Neural progenitor cell (in vitro differentiated cells): ENCODE measurements at regions not wholly inside any gene's neighbourhood (a gene's known extent, or its start where the extent isn't known, plus 50 kb on each side); places are given as distances from the start of the nearest gene placed in this dataset.

Experiments
- DNase-seq: peaks from one replicate; pipeline ENCODE4 v3.0.0-alpha.2; 2016; ENCODE audit warnings: low spot score
- H2AFZ ChIP-seq: fragments of 200-600 bp; sonication (generic); replicated peaks from 2 replicates; pipeline ENCODE4 v1.6.1; 2016; ENCODE audit warnings: antibody characterized with exemption
- H3F3A ChIP-seq: fragments of 200-600 bp; sonication (generic); 2 replicates; pipeline ENCODE4 v1.6.1; 2016; ENCODE audit warnings: antibody characterized with exemption, low read depth
- H3K27ac ChIP-seq: fragments of 200-600 bp; sonication (generic); 2 replicates; pipeline ENCODE4 v1.5.1; 2016; ENCODE audit warnings: mild to moderate bottlenecking
- H3K27me3 ChIP-seq: fragments of 200-600 bp; sonication (generic); 2 replicates; pipeline ENCODE4 v1.6.1; 2016; ENCODE audit warnings: mild to moderate bottlenecking, moderate library complexity
- H3K36me3 ChIP-seq: fragments of 200-600 bp; sonication (generic); 2 replicates; pipeline ENCODE4 v1.5.1; 2016
- H3K4me1 ChIP-seq: fragments of 200-600 bp; sonication (generic); 2 replicates; pipeline ENCODE4 v1.6.1; 2016; ENCODE audit warnings: mixed run types
- H3K4me2 ChIP-seq: fragments of 200-600 bp; sonication (generic); 2 replicates; pipeline ENCODE4 v1.6.1; 2016
- H3K4me3 ChIP-seq: fragments of 200-600 bp; sonication (generic); 2 replicates; pipeline ENCODE4 v1.5.1; 2016
- H3K79me2 ChIP-seq: fragments of 200-600 bp; sonication (generic); 2 replicates; pipeline ENCODE4 v1.6.1; 2016; ENCODE audit warnings: low read depth
- H3K9ac ChIP-seq: fragments of 200-600 bp; sonication (generic); 2 replicates; pipeline ENCODE4 v1.6.1; 2016
- H3K9me3 ChIP-seq: fragments of 200-600 bp; sonication (generic); 2 replicates; pipeline ENCODE4 v1.5.1; 2016; ENCODE audit warnings: low read depth
- H4K20me1 ChIP-seq: fragments of 200-600 bp; sonication (generic); 2 replicates; pipeline ENCODE4 v1.6.1; 2016; ENCODE audit warnings: low read depth
- H3K27ac Mint-ChIP-seq: 3 replicates; pipeline ENCODE4 v1.8.0; 2021; ENCODE audit warnings: mixed read lengths
- H3K27me3 Mint-ChIP-seq: 2 replicates; pipeline ENCODE4 v1.8.0; 2022; ENCODE audit warnings: low read depth, mild to moderate bottlenecking, inconsistent platforms, moderate library complexity, mixed read lengths; ENCODE audit not compliant: insufficient read depth
- H3K36me3 Mint-ChIP-seq: 3 replicates; pipeline ENCODE4 v1.8.0; 2021; ENCODE audit warnings: mixed read lengths
- H3K4me1 Mint-ChIP-seq: 3 replicates; pipeline ENCODE4 v1.8.0; 2021; ENCODE audit warnings: mixed read lengths
- H3K4me3 Mint-ChIP-seq: 3 replicates; pipeline ENCODE4 v1.8.0; 2021; ENCODE audit warnings: mild to moderate bottlenecking, moderate library complexity, mixed read lengths
- H3K9me3 Mint-ChIP-seq: 3 replicates; pipeline ENCODE4 v1.8.0; 2020; ENCODE audit warnings: mixed read lengths
- CTCF ChIP-seq: fragments of 200-600 bp; sonication (generic); IDR thresholded peaks from 2 replicates; pipeline ENCODE4 v1.5.1; 2017; ENCODE audit warnings: antibody characterized with exemption, mild to moderate bottlenecking
- EZH2 ChIP-seq: fragments of 200-600 bp; sonication (generic); IDR thresholded peaks from 2 replicates; pipeline ENCODE4 v1.6.1; 2017; ENCODE audit warnings: antibody characterized with exemption, mild to moderate bottlenecking, moderate library complexity
- EZH2phosphoT487 ChIP-seq: fragments of 200-600 bp; sonication (generic); IDR thresholded peaks from 2 replicates; pipeline ENCODE4 v1.6.1; 2017; ENCODE audit warnings: antibody characterized with exemption

- no peak overlapping the region for H3K4me3 ChIP-seq
- Mint-ChIP-seq H3K36me3 (peaks cover 3% of the 10 kb centered on the region), H3K9me3 (no peaks in the 10 kb centered on the region), H3K4me3 (no peak overlapping the region), H3K27me3 (peaks cover 10% of the 10 kb centered on the region), H3K4me1 (peaks cover 50% of the 10 kb centered on the region), H3K27ac (peak overlapping the region; percentile 28)
- peaks cover 18% of the 10 kb centered on the region for H3K4me1 ChIP-seq
- no peak overlapping the region for H3K9ac ChIP-seq
- H4K20me1 ChIP-seq = no peaks in the 10 kb centered on the region
- H3K36me3 ChIP-seq = no peaks in the 10 kb centered on the region
- TF ChIP-seq EZH2 = no peak
- TF ChIP-seq EZH2phosphoT487 = no peak
- no peaks in the 10 kb centered on the region for H3K79me2 ChIP-seq
- no peaks in the 10 kb centered on the region for H3K27me3 ChIP-seq
- H3K27ac ChIP-seq = no peak overlapping the region
- no peak overlapping the region for H2AFZ ChIP-seq
- no peak overlapping the region for H3K4me2 ChIP-seq
- DNase-seq = no peak
- H3K9me3 ChIP-seq = no peaks in the 10 kb centered on the region
- peaks cover 3% of the 10 kb centered on the region for H3F3A ChIP-seq
Measured at GRCh38 chr18:61738488-61738887, 154.3 kb downstream of the RNF152 start.

DNA sequence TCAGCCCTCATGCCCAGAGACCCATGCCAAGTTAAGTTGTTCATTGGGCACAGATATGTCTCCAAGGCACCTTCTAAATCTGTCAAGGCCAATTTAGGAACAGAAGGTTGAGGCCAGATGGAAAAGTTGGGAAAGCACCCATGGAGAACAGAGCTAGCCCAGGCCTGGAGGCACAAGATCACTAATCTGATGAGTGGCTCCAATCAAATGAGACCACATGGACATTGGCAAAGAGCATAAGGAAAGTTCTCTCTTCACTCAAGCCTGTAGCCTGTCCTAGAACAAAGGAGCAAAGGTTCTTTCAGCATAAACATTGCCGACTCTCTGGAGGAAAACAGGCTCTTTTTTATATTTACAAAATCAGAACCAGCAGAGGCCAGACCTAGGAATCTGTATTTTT lies 154.8 kb downstream of the RNF152 start:
- Histone ChIP-seq H3K4me3 (no peak overlapping the region), H3K4me1 (peaks cover 18% of the 10 kb centered on the region), H3K27ac (no peak overlapping the region), H3K79me2 (no peaks in the 10 kb centered on the region), H3K9me3 (no peaks in the 10 kb centered on the region), H3K36me3 (no peaks in the 10 kb centered on the region), H3K9ac (no peak overlapping the region), H3K27me3 (no peaks in the 10 kb centered on the region), H2AFZ (no peak overlapping the region), H3K4me2 (no peak overlapping the region), H4K20me1 (no peaks in the 10 kb centered on the region), H3F3A (peaks cover 3% of the 10 kb centered on the region)
- no peak for TF ChIP-seq EZH2
- no peak for TF ChIP-seq EZH2phosphoT487
- TF ChIP-seq CTCF = no peak
- peaks cover 3% of the 10 kb centered on the region for H3K36me3 Mint-ChIP-seq
- DNase-seq = no peak
- H3K4me3 Mint-ChIP-seq = peak overlapping the region; percentile 43
- peaks cover 7% of the 10 kb centered on the region for H3K27me3 Mint-ChIP-seq
- no peak overlapping the region for H3K27ac Mint-ChIP-seq
- H3K9me3 Mint-ChIP-seq = no peaks in the 10 kb centered on the region
- peaks cover 52% of the 10 kb centered on the region for H3K4me1 Mint-ChIP-seq

- no peak for TF ChIP-seq CTCF
- TF ChIP-seq EZH2phosphoT487 = no peak
- TF ChIP-seq EZH2 = no peak
- Histone ChIP-seq H3K4me1 (peaks cover 18% of the 10 kb centered on the region), H4K20me1 (no peaks in the 10 kb centered on the region), H3K27me3 (no peaks in the 10 kb centered on the region), H2AFZ (no peak overlapping the region), H3K9ac (no peak overlapping the region), H3K4me2 (peak overlapping the region; percentile 8), H3K9me3 (no peaks in the 10 kb centered on the region), H3K36me3 (no peaks in the 10 kb centered on the region), H3K27ac (no peak overlapping the region), H3K79me2 (no peaks in the 10 kb centered on the region), H3K4me3 (no peak overlapping the region), H3F3A (peaks cover 3% of the 10 kb centered on the region)
- Mint-ChIP-seq H3K4me3 (no peak overlapping the region), H3K27ac (peak overlapping the region; percentile 81), H3K27me3 (peaks cover 7% of the 10 kb centered on the region), H3K9me3 (no peaks in the 10 kb centered on the region), H3K36me3 (peaks cover 3% of the 10 kb centered on the region), H3K4me1 (peaks cover 52% of the 10 kb centered on the region)
- no peak for DNase-seq
Measured at GRCh38 chr18:61736133-61736532, 156.7 kb downstream of the RNF152 start.

DNA sequence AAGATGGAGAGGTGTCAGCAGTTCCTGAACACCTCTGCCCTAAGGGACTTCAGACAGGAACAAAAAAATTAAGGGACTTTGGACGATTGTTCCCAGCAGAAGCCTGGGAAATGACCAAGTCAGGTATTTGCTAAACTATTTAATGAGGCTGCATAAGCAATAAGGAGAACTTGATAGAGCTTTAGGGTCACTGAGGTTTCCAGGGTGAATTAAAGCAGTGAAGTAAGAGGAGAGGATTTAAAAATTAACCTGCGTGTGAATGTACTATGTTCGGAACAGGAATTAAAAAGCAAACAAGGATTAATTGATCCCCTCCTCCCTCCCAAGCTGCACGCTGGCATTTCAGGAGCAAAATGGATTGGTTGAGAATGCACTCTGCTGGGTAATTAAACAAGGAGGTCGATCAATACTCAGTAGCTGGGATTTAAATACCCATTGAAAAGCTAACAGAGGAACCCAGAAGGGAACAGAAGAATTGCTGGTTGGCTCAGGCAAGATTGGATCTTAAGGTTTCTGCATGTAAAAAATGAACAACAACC lies 157.2 kb downstream of the RNF152 start:
- Histone ChIP-seq H2AFZ (no peak overlapping the region), H3K9me3 (no peaks in the 10 kb centered on the region), H3K36me3 (no peaks in the 10 kb centered on the region), H3K4me1 (peaks cover 15% of the 10 kb centered on the region), H3K27me3 (no peaks in the 10 kb centered on the region), H3K9ac (no peak overlapping the region), H3K79me2 (no peaks in the 10 kb centered on the region), H3F3A (peaks cover 3% of the 10 kb centered on the region), H4K20me1 (no peaks in the 10 kb centered on the region), H3K4me2 (peak overlapping the region; percentile 8), H3K4me3 (no peak overlapping the region), H3K27ac (no peak overlapping the region)
- Mint-ChIP-seq H3K4me1 (peaks cover 49% of the 10 kb centered on the region), H3K36me3 (peaks cover 3% of the 10 kb centered on the region), H3K9me3 (no peaks in the 10 kb centered on the region), H3K4me3 (no peak overlapping the region), H3K27ac (peak overlapping the region; percentile 81), H3K27me3 (peaks cover 7% of the 10 kb centered on the region)
- TF ChIP-seq EZH2phosphoT487 (no peak), EZH2 (no peak), CTCF (no peak)
- DNase-seq = peak; percentile 16
